ENCODE measurements at regions not wholly inside any gene's neighbourhood (a gene's known extent, or its start where the extent isn't known, plus 50 kb on each side); places are given as distances from the start of the nearest gene placed in this dataset.

- no peak overlapping the region for H3K4me3 ChIP-seq (ENCODE audit: low read depth in 1 of 3, low read length in 3 of 3)
- H3K9ac ChIP-seq (ENCODE audit: low read depth in 1 of 2, low read length in 2 of 2) = no peak overlapping the region
- DNase-seq (ENCODE audit: low spot score) = no peak
- no peaks in the 10 kb centered on the region for H3K9me3 ChIP-seq (ENCODE audit: control insufficient read depth in 4 of 4, low read length in 3 of 4)
- no peak overlapping the region for H3K27ac ChIP-seq (ENCODE audit: low read depth in 1 of 2, low read length in 2 of 2)
- no peaks in the 10 kb centered on the region for H3K4me1 ChIP-seq (ENCODE audit: control insufficient read depth in 4 of 4, insufficient read depth in 4 of 4, low read length in 3 of 4)
- H3K36me3 ChIP-seq (ENCODE audit: control insufficient read depth in 4 of 4, insufficient read depth in 3 of 4, low read depth in 1 of 4, low read length in 3 of 4) = no peaks in the 10 kb centered on the region
- no peaks in the 10 kb centered on the region for H3K27me3 ChIP-seq (ENCODE audit: control insufficient read depth in 4 of 4, insufficient read depth in 4 of 4, low read length in 3 of 4)
- TF ChIP-seq ATF3 (IDR thresholded peaks at IDR 0.05) (no peak), FOXA2 (IDR thresholded peaks at IDR 0.05) (no peak), RAD21 (IDR thresholded peaks at IDR 0.05) (no peak), REST (IDR thresholded peaks at IDR 0.05) (no peak), CTCF (IDR thresholded peaks at IDR 0.05; ENCODE audit: low read depth, low read length, missing input control) (no peak), FOXA1 (IDR thresholded peaks at IDR 0.05) (no peak), TAF1 (conservative IDR thresholded peaks at IDR 0.05) (no peak), YY1 (IDR thresholded peaks at IDR 0.05) (no peak), JUND (IDR thresholded peaks at IDR 0.05) (no peak), EGR1 (IDR thresholded peaks at IDR 0.05; ENCODE audit: low read depth in 2 of 2) (no peak), ZBTB33 (IDR thresholded peaks at IDR 0.05) (no peak), NR2F2 (IDR thresholded peaks at IDR 0.05) (no peak), MAX (IDR thresholded peaks at IDR 0.05) (no peak)
- 70% methylated on average over 3 of the region's 3 CpGs for WGBS
These were observed 150.9 kb upstream of the MTPN start for GRCh38 chr7:136128050-136128449.

GRCh38 chr7:136123352-136123751, 146.2 kb upstream of the MTPN start:
- no peak for DNase-seq (ENCODE audit: low spot score)
- no peaks in the 10 kb centered on the region for H3K4me1 ChIP-seq (ENCODE audit: control insufficient read depth in 4 of 4, insufficient read depth in 4 of 4, low read length in 3 of 4)
- no peaks in the 10 kb centered on the region for H3K27me3 ChIP-seq (ENCODE audit: control insufficient read depth in 4 of 4, insufficient read depth in 4 of 4, low read length in 3 of 4)
- H3K9me3 ChIP-seq (ENCODE audit: control insufficient read depth in 4 of 4, low read length in 3 of 4) = no peaks in the 10 kb centered on the region
- no peak overlapping the region for H3K27ac ChIP-seq (ENCODE audit: low read depth in 1 of 2, low read length in 2 of 2)
- H3K36me3 ChIP-seq (ENCODE audit: control insufficient read depth in 4 of 4, insufficient read depth in 3 of 4, low read depth in 1 of 4, low read length in 3 of 4) = no peaks in the 10 kb centered on the region
- no peak overlapping the region for H3K9ac ChIP-seq (ENCODE audit: low read depth in 1 of 2, low read length in 2 of 2)
- 62% methylated on average over 3 of the region's 3 CpGs for WGBS
- no peak overlapping the region for H3K4me3 ChIP-seq (ENCODE audit: low read depth in 1 of 3, low read length in 3 of 3)
- no peak for TF ChIP-seq RXRA (IDR thresholded peaks at IDR 0.05)
- TF ChIP-seq SP1 (IDR thresholded peaks at IDR 0.05) = no peak
- no peak for TF ChIP-seq ZBTB33 (IDR thresholded peaks at IDR 0.05)
- no peak for TF ChIP-seq ATF3 (IDR thresholded peaks at IDR 0.05)
- TF ChIP-seq GABPA (IDR thresholded peaks at IDR 0.05 in 1 of 2, conservative IDR thresholded peaks at IDR 0.05 in 1 of 2) = no peak
- no peak for TF ChIP-seq HNF4G (IDR thresholded peaks at IDR 0.05)
- TF ChIP-seq FOXA1 (IDR thresholded peaks at IDR 0.05) = no peak
- TF ChIP-seq MAX (IDR thresholded peaks at IDR 0.05) = no peak
- no peak for TF ChIP-seq NR2F2 (IDR thresholded peaks at IDR 0.05)
- TF ChIP-seq RAD21 (IDR thresholded peaks at IDR 0.05) = no peak
- TF ChIP-seq YY1 (IDR thresholded peaks at IDR 0.05) = no peak
- TF ChIP-seq EGR1 (IDR thresholded peaks at IDR 0.05; ENCODE audit: low read depth in 2 of 2) = no peak
- no peak for TF ChIP-seq JUND (IDR thresholded peaks at IDR 0.05)
- TF ChIP-seq TAF1 (conservative IDR thresholded peaks at IDR 0.05) = no peak
- no peak for TF ChIP-seq FOXA2 (IDR thresholded peaks at IDR 0.05)
- no peak for TF ChIP-seq CTCF (IDR thresholded peaks at IDR 0.05; ENCODE audit: low read depth, low read length, missing input control)
- TF ChIP-seq HNF4A (conservative IDR thresholded peaks at IDR 0.05) = no peak

Data from liver (tissue), 8 donors.